Common myeloid progenitor, CD34-positive (primary cell): ENCODE measurements at regions not wholly inside any gene's neighbourhood (a gene's known extent, or its start where the extent isn't known, plus 50 kb on each side); places are given as distances from the start of the nearest gene placed in this dataset.

Experiments used
- CTCF ChIA-PET: fragments of 350-600 bp; sonication (Branson Sonifier 250); formaldehyde crosslinking; loops from one replicate; lab custom pipeline; 2021; ENCODE audit warnings: antibody characterized with exemption; lab: Charles Lee
- POLR2A ChIA-PET: fragments of 350-600 bp; sonication (Branson Sonifier 250); formaldehyde crosslinking; loops from one replicate; lab custom pipeline; 2021; ENCODE audit warnings: antibody characterized with exemption; lab: Charles Lee
- DNase-seq, 3 donors: peaks; one replicate each; pipeline versions ENCODE4 v3.0.0 to v3.0.0-alpha.2; 2013
- H3K27ac ChIP-seq, 2 experiments: 1 replicate in 1 of 2; 2 replicates in 1 of 2; pipeline ENCODE4 v1.7.0; 2013; ENCODE audit warnings: inconsistent platforms in 2 of 2, low read length in 2 of 2, mild to moderate bottlenecking in 2 of 2, low read depth in 1 of 2, moderate library complexity in 1 of 2; ENCODE audit not compliant: severe bottlenecking in 2 of 2, insufficient read depth in 1 of 2, poor library complexity in 1 of 2
- H3K27me3 ChIP-seq, 5 experiments: replicated peaks in 2 of 5; 1 replicate in 3 of 5; 2 replicates in 2 of 5; pipeline versions ENCODE4 v1.6.1 to v1.7.0; 2013; ENCODE audit warnings: low read length in 4 of 5, mild to moderate bottlenecking in 2 of 5, moderate library complexity in 2 of 5, inconsistent platforms in 1 of 5; ENCODE audit not compliant: insufficient read depth in 5 of 5, control insufficient read depth in 4 of 5
- H3K36me3 ChIP-seq, 4 experiments: 1 replicate in 2 of 4; 2 replicates in 2 of 4; pipeline versions ENCODE4 v1.6.1 to v1.7.0; 2013; ENCODE audit warnings: low read length in 3 of 4, control low read depth in 1 of 4, mild to moderate bottlenecking in 1 of 4; ENCODE audit not compliant: control insufficient read depth in 4 of 4, insufficient read depth in 4 of 4
- H3K4me1 ChIP-seq, 4 experiments: 1 replicate in 3 of 4; 2 replicates in 1 of 4; pipeline versions ENCODE4 v1.6.1 to v1.7.1; 2013; ENCODE audit warnings: low read length in 3 of 4, mild to moderate bottlenecking in 3 of 4, control low read depth in 1 of 4, inconsistent platforms in 1 of 4, moderate library complexity in 1 of 4; ENCODE audit not compliant: control insufficient read depth in 4 of 4, insufficient read depth in 4 of 4; ENCODE audit errors: control extremely low read depth in 1 of 4
- H3K4me3 ChIP-seq, 7 experiments: 1 replicate in 4 of 7; 2 replicates in 3 of 7; pipeline versions ENCODE4 v1.5.1 to v1.7.0; 2013; ENCODE audit warnings: mild to moderate bottlenecking in 7 of 7, low read length in 6 of 7, moderate library complexity in 6 of 7, inconsistent platforms in 2 of 7, low read depth in 2 of 7, control low read depth in 1 of 7; ENCODE audit not compliant: insufficient read depth in 4 of 7, control insufficient read depth in 1 of 7; ENCODE audit errors: extremely low read depth in 1 of 7
- H3K9me3 ChIP-seq, 5 experiments: 1 replicate in 4 of 5; 2 replicates in 1 of 5; pipeline versions ENCODE4 v1.6.1 to v1.7.1; 2013; ENCODE audit warnings: low read length in 4 of 5, mild to moderate bottlenecking in 2 of 5, inconsistent platforms in 1 of 5, low read depth in 1 of 5, moderate library complexity in 1 of 5; ENCODE audit not compliant: control insufficient read depth in 4 of 5, insufficient read depth in 2 of 5; ENCODE audit errors: control extremely low read depth in 1 of 5
- WGBS: methylation state at CpG from one replicate; pipeline ENCODE4 v1.1.5; 2013; ENCODE audit not compliant: insufficient coverage; 5-methylcytosine and 5-hydroxymethylcytosine counted together

GRCh38 chr7:25481891-25482290, 253.6 kb upstream of the NPVF start:
- Histone ChIP-seq H3K4me1 (no peaks in the 10 kb centered on the region), H3K27ac (no peak overlapping the region), H3K9me3 (no peaks in the 10 kb centered on the region), H3K36me3 (no peaks in the 10 kb centered on the region), H3K27me3 (no peaks in the 10 kb centered on the region), H3K4me3 (no peak overlapping the region)
- DNase-seq, result no peak
- POLR2A ChIA-PET, result interaction anchor here (0.6 kb wide), 1 partner anchor 23 kb away, joined by 3 read pairs; no protein-coding TSS in a partner anchor
- CTCF ChIA-PET, result no interaction called here

GRCh38 chr7:25482631-25483030, 254.3 kb upstream of the NPVF start:
- POLR2A ChIA-PET, result no interaction called here
- Histone ChIP-seq H3K36me3 (no peaks in the 10 kb centered on the region), H3K4me1 (no peaks in the 10 kb centered on the region), H3K27ac (no peak overlapping the region), H3K27me3 (no peaks in the 10 kb centered on the region), H3K9me3 (no peaks in the 10 kb centered on the region), H3K4me3 (no peak overlapping the region)
- CTCF ChIA-PET, result no interaction called here
- DNase-seq, result no peak

GRCh38 chr7:25485026-25485425, 256.7 kb upstream of the NPVF start:
- Histone ChIP-seq H3K27ac (no peak overlapping the region), H3K9me3 (peaks cover 0 to 3% (median 0%) of the 10 kb centered on the region in 5 experiments), H3K36me3 (no peaks in the 10 kb centered on the region), H3K4me3 (no peak overlapping the region), H3K27me3 (no peaks in the 10 kb centered on the region), H3K4me1 (no peaks in the 10 kb centered on the region)
- CTCF ChIA-PET, result no interaction called here
- DNase-seq, result no peak
- POLR2A ChIA-PET, result no interaction called here
- WGBS, result no CpG with 5 or more reads among the region's 1 CpG

- Histone ChIP-seq H3K36me3 (no peaks in the 10 kb centered on the region), H3K27ac (no peak overlapping the region), H3K27me3 (no peaks in the 10 kb centered on the region), H3K9me3 (peaks cover 0 to 3% (median 0%) of the 10 kb centered on the region in 5 experiments), H3K4me1 (no peaks in the 10 kb centered on the region), H3K4me3 (no peak overlapping the region)
- no peak for DNase-seq
- CTCF ChIA-PET, result interaction anchor here (1.2 kb wide), 1 partner anchor 13 kb away, joined by 3 read pairs; no protein-coding TSS in a partner anchor
- WGBS, result no CpG with 5 or more reads among the region's 2 CpGs
- POLR2A ChIA-PET, result no interaction called here
Measured at GRCh38 chr7:25486656-25487055, 258.4 kb upstream of the NPVF start.

GRCh38 chr7:25493805-25494366, 265.6 kb upstream of the NPVF start:
- Histone ChIP-seq H3K9me3 (no peaks in the 10 kb centered on the region), H3K27ac (no peak overlapping the region), H3K27me3 (no peaks in the 10 kb centered on the region), H3K4me3 (no peak overlapping the region), H3K4me1 (peaks cover 6 to 28% (median 22%) of the 10 kb centered on the region in 4 experiments), H3K36me3 (no peaks in the 10 kb centered on the region)
- 100% methylated on average over 2 of the region's 8 CpGs for WGBS
- CTCF ChIA-PET, result no interaction called here
- POLR2A ChIA-PET, result no interaction called here
- DNase-seq, result no peak

- no peak for DNase-seq
- POLR2A ChIA-PET, result no interaction called here
- no peaks in the 10 kb centered on the region for H3K9me3 ChIP-seq
- no peaks in the 10 kb centered on the region for H3K27me3 ChIP-seq
- peaks cover 6 to 28% (median 22%) of the 10 kb centered on the region in 4 experiments for H3K4me1 ChIP-seq
- CTCF ChIA-PET, result no interaction called here
- no peak overlapping the region for H3K4me3 ChIP-seq
- H3K27ac ChIP-seq, result no peak overlapping the region
- 100% methylated on average over 1 of the region's 2 CpGs for WGBS
- H3K36me3 ChIP-seq, result no peaks in the 10 kb centered on the region
Measured at GRCh38 chr7:25494896-25495295, 266.6 kb upstream of the NPVF start.

GRCh38 chr7:25495342-25496250, 267.3 kb upstream of the NPVF start:
- POLR2A ChIA-PET, result no interaction called here

More at GRCh38 chr7:25495342-25496250, 267.3 kb upstream of the NPVF start:
- Histone ChIP-seq H3K27me3 (no peaks in the 10 kb centered on the region), H3K27ac (peak overlapping the region in 1 of 2 experiments; percentile 25), H3K36me3 (no peaks in the 10 kb centered on the region), H3K4me1 (peaks cover 6 to 28% (median 22%) of the 10 kb centered on the region in 4 experiments), H3K4me3 (peak overlapping the region in 1 of 7 experiments; percentile 73), H3K9me3 (no peaks in the 10 kb centered on the region)
- DNase-seq, result peak; percentile 15 to 82 (median 52)
- CTCF ChIA-PET, result interaction anchor here (0.7 to 1.4 kb wide), 3 partner anchors 10 to 70 kb away, joined by 4 to 5 read pairs (median 4); no protein-coding TSS in a partner anchor
- WGBS, result 56% methylated on average over 10 of the region's 11 CpGs
